Endothelial cell of umbilical vein (primary cell): ENCODE measurements at regions not wholly inside any gene's neighbourhood (a gene's known extent, or its start where the extent isn't known, plus 50 kb on each side); places are given as distances from the start of the nearest gene placed in this dataset.

Source experiments
- BruUV-seq: library from RNA; stranded (reverse); fragments of 400-500 nt; replicated peaks from 2 replicates; lab custom pipeline; 2021; lab: Mats Ljungman, UMichigan
- CTCF ChIA-PET: fragments of 300-600, 350-600 bp; sonication (Branson Sonifier 250); formaldehyde crosslinking; loops from one replicate; lab custom pipeline; 2021; ENCODE audit warnings: antibody characterized with exemption, inconsistent platforms; lab: Charles Lee
- POLR2A ChIA-PET: fragments of 300-600, 350-600 bp; sonication (Branson Sonifier 250); formaldehyde crosslinking; loops from one replicate; lab custom pipeline; 2021; ENCODE audit warnings: antibody characterized with exemption, inconsistent platforms; lab: Charles Lee
- DNase-seq: peaks from one replicate; pipeline ENCODE4 v3.0.0-alpha.2; 2011; ENCODE audit warnings: low read depth, low spot score
- FAIRE-seq: peaks from 2 replicates; lab custom pipeline; 2011; peaks lifted over from hg19 to GRCh38; lab: Jason Lieb, UNC
- H2AFZ ChIP-seq: 2 replicates; pipeline ENCODE4 v1.6.0; 2012; ENCODE audit warnings: low read depth, low read length, control low read depth, inconsistent platforms
- H3K27ac ChIP-seq: 2 replicates; pipeline ENCODE4 v1.5.1; 2011; ENCODE audit warnings: low read depth, mild to moderate bottlenecking, control low read depth, low read length, moderate library complexity; ENCODE audit not compliant: insufficient read depth
- H3K27me3 ChIP-seq, 2 experiments: 2 replicates each; pipeline versions ENCODE4 v1.6.0 to v1.6.1; 2011; ENCODE audit warnings: low read length in 2 of 2, mixed read lengths in 1 of 2; ENCODE audit not compliant: control insufficient read depth in 2 of 2, insufficient read depth in 2 of 2
- H3K36me3 ChIP-seq, 2 experiments: 2 replicates in 1 of 2; 3 replicates in 1 of 2; pipeline ENCODE4 v1.5.1; 2011; ENCODE audit warnings: low read length in 2 of 2, mild to moderate bottlenecking in 1 of 2, moderate library complexity in 1 of 2; ENCODE audit not compliant: control insufficient read depth in 2 of 2, insufficient read depth in 2 of 2; ENCODE audit errors: extremely low read depth in 1 of 2
- H3K4me1 ChIP-seq: 3 replicates; pipeline ENCODE4 v1.5.1; 2011; ENCODE audit warnings: mild to moderate bottlenecking, low read length; ENCODE audit not compliant: control insufficient read depth, insufficient read depth; ENCODE audit errors: extremely low read depth
- H3K4me2 ChIP-seq: 2 replicates; pipeline ENCODE4 v1.6.1; 2011; ENCODE audit warnings: low read length, control low read depth, mixed read lengths; ENCODE audit not compliant: insufficient read depth
- H3K4me3 ChIP-seq, 3 experiments: fragments of 200-600 bp in 1 of 3; sonication (generic), shearing (Covaris generic) in 1 of 3; replicated peaks in 1 of 3; 2 replicates each; pipeline ENCODE4 v1.5.1; 2011 to 2016; ENCODE audit warnings: control low read depth in 3 of 3, low read length in 3 of 3, mild to moderate bottlenecking in 2 of 3, inconsistent platforms in 1 of 3, low read depth in 1 of 3, moderate library complexity in 1 of 3; ENCODE audit not compliant: insufficient read depth in 1 of 3
- H3K79me2 ChIP-seq: 2 replicates; pipeline ENCODE4 v1.6.0; 2012; ENCODE audit warnings: low read length, inconsistent platforms; ENCODE audit not compliant: control insufficient read depth, insufficient read depth
- H3K9ac ChIP-seq: replicated peaks from 2 replicates; pipeline ENCODE3; 2011; ENCODE audit warnings: low read length, control low read depth; ENCODE audit not compliant: insufficient read depth; ENCODE audit errors: extremely low read depth
- H3K9me1 ChIP-seq: replicated peaks from 3 replicates; pipeline ENCODE4 v1.6.0; 2011; ENCODE audit warnings: mild to moderate bottlenecking, low read length; ENCODE audit not compliant: control insufficient read depth, insufficient read depth; ENCODE audit errors: extremely low read depth
- H3K9me3 ChIP-seq: replicated peaks from 2 replicates; pipeline ENCODE4 v1.5.1; 2012; ENCODE audit warnings: low read length, inconsistent platforms; ENCODE audit not compliant: control insufficient read depth, insufficient read depth
- H4K20me1 ChIP-seq: replicated peaks from 2 replicates; pipeline ENCODE3; 2011; ENCODE audit warnings: mild to moderate bottlenecking, low read length; ENCODE audit not compliant: control insufficient read depth, insufficient read depth; ENCODE audit errors: extremely low read depth
- EZH2 ChIP-seq: IDR thresholded peaks from 2 replicates; pipeline ENCODE4 v1.6.1; 2012; ENCODE audit warnings: borderline replicate concordance, low read depth, mild to moderate bottlenecking, moderate library complexity, low read length, inconsistent platforms; ENCODE audit not compliant: severe bottlenecking
- FOS ChIP-seq: IDR thresholded peaks from 2 replicates; pipeline ENCODE4 v1.6.1; 2011; ENCODE audit warnings: mild to moderate bottlenecking, low read length, moderate library complexity, borderline replicate concordance; ENCODE audit not compliant: insufficient read depth
- GATA2 ChIP-seq: IDR thresholded peaks from 2 replicates; pipeline ENCODE4 v1.7.0; 2011; ENCODE audit warnings: low read depth, mild to moderate bottlenecking, moderate library complexity, mixed read lengths, low read length; ENCODE audit not compliant: insufficient read length, insufficient read depth
- JUN ChIP-seq: IDR thresholded peaks from 2 replicates; pipeline ENCODE4 v1.6.1; 2011; ENCODE audit warnings: borderline replicate concordance, low read depth; ENCODE audit not compliant: insufficient read length, insufficient read depth
- MYC ChIP-seq: IDR thresholded peaks from one replicate; pipeline ENCODE4 v1.6.1; 2011; ENCODE audit warnings: mild to moderate bottlenecking, low read depth, low read length
- POLR2AphosphoS5 ChIP-seq: IDR thresholded peaks from 2 replicates; pipeline ENCODE4 v1.6.1; 2012; ENCODE audit warnings: low read depth, mild to moderate bottlenecking, control low read depth, low read length, moderate library complexity; ENCODE audit not compliant: insufficient read depth
- dilution Hi-C: fragments of 300-500 bp; cut with MboI; formaldehyde crosslinking; loops from one replicate; pipeline ENCODE4 v1.15.0; 2019; ENCODE audit warnings: low sequenced_read_pairs; ENCODE audit not compliant: extremely low pct_ligation_motif_present
- intact Hi-C: fragments of 100-400 bp; cut with micrococcal nuclease; formaldehyde crosslinking; loops from one replicate; pipeline ENCODE4 v1.10.0; 2022
- TF ChIP-seq, protein P1 (sequence below): IDR thresholded peaks from 2 replicates; pipeline ENCODE4 v1.6.1; 2011; ENCODE audit not compliant: insufficient read depth, insufficient read length
- TF ChIP-seq, protein P2 (sequence below), 2 donors: IDR thresholded peaks; 1 replicate in 1 of 2; 2 replicates in 1 of 2; pipeline ENCODE4 v1.5.1; 2011; ENCODE audit warnings: low read length in 2 of 2, mild to moderate bottlenecking in 2 of 2, moderate library complexity in 2 of 2, control low read depth in 1 of 2, inconsistent platforms in 1 of 2, low read depth in 1 of 2; ENCODE audit not compliant: insufficient read depth in 1 of 2; ENCODE audit errors: extremely low read depth in 1 of 2

DNA sequence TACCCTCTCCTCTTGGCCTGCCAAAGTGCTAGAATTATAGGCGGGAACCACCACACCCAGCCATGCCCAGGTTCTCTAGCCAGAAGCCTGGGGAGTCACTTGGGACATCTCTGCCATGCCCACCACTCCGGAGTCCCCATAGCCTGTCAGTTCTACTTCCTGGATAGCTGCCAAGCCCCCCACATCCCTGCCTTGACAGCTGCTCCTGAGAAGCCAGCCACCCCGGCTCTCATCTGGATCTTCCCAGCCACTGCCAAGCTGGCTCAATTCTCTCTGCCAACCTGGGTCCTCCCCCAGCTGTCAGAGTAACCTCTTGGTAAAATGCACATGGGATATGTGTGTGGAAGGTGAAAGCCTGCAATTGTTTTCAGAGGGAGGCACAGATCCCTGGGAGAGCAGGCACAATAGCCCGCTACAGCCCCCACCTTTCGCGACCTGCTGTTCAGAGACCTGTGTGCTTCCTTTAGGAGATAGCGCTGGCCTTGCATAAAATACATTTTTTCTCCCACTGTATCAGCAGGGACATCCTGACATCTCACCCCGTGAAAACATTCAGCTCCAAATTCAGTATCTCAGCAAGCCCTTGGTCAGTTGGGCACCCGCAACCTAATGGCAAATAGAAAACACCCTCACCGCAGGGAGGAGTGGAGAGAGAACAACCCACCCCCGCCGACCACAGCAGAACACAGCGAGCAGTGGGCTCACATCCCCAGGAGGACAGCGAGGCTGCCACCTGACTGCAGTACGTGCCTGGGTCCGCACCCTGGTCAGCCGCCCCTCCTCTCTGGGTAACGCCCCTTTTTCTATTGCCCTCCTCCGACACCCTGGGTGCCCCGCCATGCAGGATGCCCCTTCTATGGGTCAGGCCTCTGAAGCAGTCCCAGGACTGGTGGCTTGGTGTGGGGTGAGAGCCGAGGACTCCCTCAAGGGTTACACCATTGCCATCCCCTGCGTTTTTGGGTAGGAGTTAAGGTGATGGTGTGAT, 1342.2 kb downstream of the BRD1 start:
- H3K9ac ChIP-seq: no peak overlapping the region
- intact Hi-C loops (loop anchor here (10.0 kb wide), 1 partner anchor 1691 kb away; no protein-coding TSS in a partner anchor), dilution Hi-C loops (no loop called here)
- H3K79me2 ChIP-seq: no peaks in the 10 kb centered on the region
- H3K9me3 ChIP-seq: no peaks in the 10 kb centered on the region
- CTCF ChIA-PET: no interaction called here
- no peak overlapping the region for H3K4me3 ChIP-seq
- H3K9me1 ChIP-seq: no peaks in the 10 kb centered on the region
- H2AFZ ChIP-seq: no peak overlapping the region
- H3K27me3 ChIP-seq: peaks cover 9 to 18% of the 10 kb centered on the region in 2 experiments
- no peaks in the 10 kb centered on the region for H3K36me3 ChIP-seq
- no TSS peak for BruUV-seq
- no peaks in the 10 kb centered on the region for H4K20me1 ChIP-seq
- FAIRE-seq (no peak), DNase-seq (no peak)
- H3K4me2 ChIP-seq: no peak overlapping the region
- POLR2A ChIA-PET: no interaction called here
- TF ChIP-seq, protein P1, sequence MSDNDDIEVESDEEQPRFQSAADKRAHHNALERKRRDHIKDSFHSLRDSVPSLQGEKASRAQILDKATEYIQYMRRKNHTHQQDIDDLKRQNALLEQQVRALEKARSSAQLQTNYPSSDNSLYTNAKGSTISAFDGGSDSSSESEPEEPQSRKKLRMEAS: no peak
- TF ChIP-seq GATA2 (no peak), EZH2 (no peak), POLR2AphosphoS5 (no peak), JUN (no peak), MYC (no peak), FOS (no peak)
- TF ChIP-seq, protein P2, sequence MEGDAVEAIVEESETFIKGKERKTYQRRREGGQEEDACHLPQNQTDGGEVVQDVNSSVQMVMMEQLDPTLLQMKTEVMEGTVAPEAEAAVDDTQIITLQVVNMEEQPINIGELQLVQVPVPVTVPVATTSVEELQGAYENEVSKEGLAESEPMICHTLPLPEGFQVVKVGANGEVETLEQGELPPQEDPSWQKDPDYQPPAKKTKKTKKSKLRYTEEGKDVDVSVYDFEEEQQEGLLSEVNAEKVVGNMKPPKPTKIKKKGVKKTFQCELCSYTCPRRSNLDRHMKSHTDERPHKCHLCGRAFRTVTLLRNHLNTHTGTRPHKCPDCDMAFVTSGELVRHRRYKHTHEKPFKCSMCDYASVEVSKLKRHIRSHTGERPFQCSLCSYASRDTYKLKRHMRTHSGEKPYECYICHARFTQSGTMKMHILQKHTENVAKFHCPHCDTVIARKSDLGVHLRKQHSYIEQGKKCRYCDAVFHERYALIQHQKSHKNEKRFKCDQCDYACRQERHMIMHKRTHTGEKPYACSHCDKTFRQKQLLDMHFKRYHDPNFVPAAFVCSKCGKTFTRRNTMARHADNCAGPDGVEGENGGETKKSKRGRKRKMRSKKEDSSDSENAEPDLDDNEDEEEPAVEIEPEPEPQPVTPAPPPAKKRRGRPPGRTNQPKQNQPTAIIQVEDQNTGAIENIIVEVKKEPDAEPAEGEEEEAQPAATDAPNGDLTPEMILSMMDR (IDR thresholded peaks at IDR 0.05; ENCODE audit: extremely low read depth in 1 of 2, insufficient read depth in 1 of 2, low read depth in 1 of 2, low read length in 2 of 2): no peak
- no peaks in the 10 kb centered on the region for H3K4me1 ChIP-seq
- H3K27ac ChIP-seq: no peak overlapping the region
